HepG2 (cell line): ENCODE measurements at regions not wholly inside any gene's neighbourhood (a gene's known extent, or its start where the extent isn't known, plus 50 kb on each side); places are given as distances from the start of the nearest gene placed in this dataset.

Source experiments
- ATAC-seq: fragments of 200-7000 bp; cut with Tn5 transposase; 3 replicates; pipeline ENCODE4 v1.9.1; 2020; ENCODE audit warnings: mild to moderate bottlenecking, moderate library complexity
- BruUV-seq: library from RNA; stranded (reverse); fragments of 400-500 nt; replicated peaks from 2 replicates; lab custom pipeline; 2021; lab: Mats Ljungman, UMichigan
- CTCF ChIA-PET: fragments of 300-600 bp; formaldehyde crosslinking; extraction: SDS; loops from one replicate; lab custom pipeline; 2021; ENCODE audit warnings: low total read pairs, inconsistent platforms, low intra/inter-chr PET ratio; lab: Yijun Ruan, JAX
- POLR2A ChIA-PET: fragments of 350-600 bp; sonication (Branson Sonifier 250); formaldehyde crosslinking; loops from one replicate; lab custom pipeline; 2020; ENCODE audit warnings: antibody characterized with exemption, inconsistent platforms; lab: Yijun Ruan, JAX
- DNase-seq: peaks from one replicate; pipeline ENCODE4 v3.0.0-alpha.2; 2015; ENCODE audit warnings: low spot score
- FAIRE-seq: peaks from 3 replicates; lab custom pipeline; 2011; peaks lifted over from hg19 to GRCh38; lab: Jason Lieb, UNC
- H2AFZ ChIP-seq: one replicate; pipeline ENCODE4 v1.6.1; 2011; ENCODE audit warnings: low read length, inconsistent platforms
- H3K27ac ChIP-seq: fragments of 300-600 bp; 3 replicates; pipeline ENCODE4 v1.8.0; 2011; ENCODE audit warnings: mixed run types, mild to moderate bottlenecking, mixed read lengths, low read length, inconsistent platforms; ENCODE audit not compliant: insufficient read depth; ENCODE audit errors: extremely low read length
- H3K27me3 ChIP-seq, 2 experiments: fragments of 200-600 bp in 1 of 2; 2 replicates in 1 of 2; 3 replicates in 1 of 2; pipeline versions ENCODE4 v1.6.0 to v1.8.0; 2011; ENCODE audit warnings: low read length in 2 of 2, mild to moderate bottlenecking in 2 of 2, moderate library complexity in 2 of 2, inconsistent platforms in 1 of 2; ENCODE audit not compliant: insufficient read depth in 2 of 2, control insufficient read depth in 1 of 2
- H3K36me3 ChIP-seq, 2 experiments: fragments of 200-600 bp in 1 of 2; replicated peaks in 1 of 2; 2 replicates in 1 of 2; 3 replicates in 1 of 2; pipeline versions ENCODE4 v1.5.1 to v1.8.0; 2011; ENCODE audit warnings: low read length in 2 of 2, inconsistent platforms in 1 of 2; ENCODE audit not compliant: insufficient read depth in 2 of 2, control insufficient read depth in 1 of 2
- H3K4me1 ChIP-seq: 2 replicates; pipeline ENCODE4 v1.5.1; 2012; ENCODE audit warnings: low read length, inconsistent platforms; ENCODE audit not compliant: insufficient read depth
- H3K4me2 ChIP-seq: 2 replicates; pipeline ENCODE4 v1.6.0; 2011; ENCODE audit warnings: low read depth, low read length, inconsistent platforms
- H3K4me3 ChIP-seq, 3 experiments: fragments of 200-600 bp in 1 of 3; sonication (generic), shearing (Covaris generic) in 1 of 3; replicated peaks in 1 of 3; 2 replicates each; pipeline ENCODE4 v1.5.1; 2011 to 2016; ENCODE audit warnings: low read length in 3 of 3, inconsistent platforms in 2 of 3, low read depth in 2 of 3, mild to moderate bottlenecking in 2 of 3, control low read depth in 1 of 3, mixed read lengths in 1 of 3; ENCODE audit not compliant: insufficient read depth in 1 of 3
- H3K79me2 ChIP-seq: one replicate; pipeline ENCODE4 v1.6.1; 2011; ENCODE audit warnings: low read length, inconsistent platforms; ENCODE audit not compliant: insufficient read depth
- H3K9ac ChIP-seq: 2 replicates; pipeline ENCODE4 v1.6.0; 2011; ENCODE audit warnings: mild to moderate bottlenecking, low read depth, low read length, inconsistent platforms; ENCODE audit not compliant: insufficient read depth
- H3K9me3 ChIP-seq: 2 replicates; pipeline ENCODE4 v1.5.1; 2012; ENCODE audit warnings: mild to moderate bottlenecking, low read length
- H4K20me1 ChIP-seq: 2 replicates; pipeline ENCODE4 v1.6.0; 2011; ENCODE audit warnings: inconsistent platforms, mild to moderate bottlenecking, low read length, moderate library complexity; ENCODE audit not compliant: insufficient read depth
- ARNTL ChIP-seq: sonication (generic); formaldehyde crosslinking; IDR thresholded peaks from 2 replicates; pipeline ENCODE4 v1.4.0; 2020; ENCODE audit warnings: mild to moderate bottlenecking, missing genetic modification reagents
- KDM2A ChIP-seq: sonication (generic); formaldehyde crosslinking; IDR thresholded peaks from 2 replicates; pipeline ENCODE4 v1.4.0; 2020; ENCODE audit warnings: low read depth, missing genetic modification reagents, borderline replicate concordance
- PCBP2 ChIP-seq: fragments of 200-400 bp; formaldehyde crosslinking; optimal IDR thresholded peaks from 2 replicates; pipeline ENCODE3; 2018; ENCODE audit warnings: low read length, low read depth; ENCODE audit not compliant: poor library complexity, severe bottlenecking
- PHF21A ChIP-seq: sonication (generic); formaldehyde crosslinking; IDR thresholded peaks from 2 replicates; pipeline ENCODE4 v1.5.0; 2020; ENCODE audit warnings: mild to moderate bottlenecking, missing genetic modification reagents
- RBM22 ChIP-seq: fragments of 200-400 bp; formaldehyde crosslinking; optimal IDR thresholded peaks from 2 replicates; pipeline ENCODE3; 2017; ENCODE audit warnings: mild to moderate bottlenecking, low read length, moderate library complexity
- SOX5 ChIP-seq: IDR thresholded peaks from 2 replicates; pipeline ENCODE4 v1.6.1; 2016; ENCODE audit warnings: borderline replicate concordance
- TP53 ChIP-seq: sonication (generic); formaldehyde crosslinking; conservative IDR thresholded peaks from 2 replicates; pipeline ENCODE4 v1.4.0; 2020; ENCODE audit warnings: missing genetic modification reagents
- U2AF1 ChIP-seq: fragments of 200-400 bp; formaldehyde crosslinking; optimal IDR thresholded peaks from 2 replicates; pipeline ENCODE3; 2017; ENCODE audit warnings: mild to moderate bottlenecking, low read depth, low read length
- ZC3H13 ChIP-seq: sonication (generic); formaldehyde crosslinking; IDR thresholded peaks from 2 replicates; pipeline ENCODE4 v1.8.1; 2023; ENCODE audit warnings: mild to moderate bottlenecking, missing genetic modification reagents, moderate library complexity
- ZNF101 ChIP-seq: sonication (generic); formaldehyde crosslinking; IDR thresholded peaks from 2 replicates; pipeline ENCODE4 v1.4.0; 2020; ENCODE audit warnings: mild to moderate bottlenecking, low read depth, missing genetic modification reagents, borderline replicate concordance
- ZNF317 ChIP-seq: sonication (generic); formaldehyde crosslinking; IDR thresholded peaks from 2 replicates; pipeline ENCODE4 v1.5.0; 2020; ENCODE audit warnings: mild to moderate bottlenecking, missing genetic modification reagents
- ZNF562 ChIP-seq: sonication (generic); formaldehyde crosslinking; IDR thresholded peaks from 2 replicates; pipeline ENCODE4 v1.8.0; 2022; ENCODE audit warnings: missing genetic modification reagents, borderline replicate concordance
- WGBS: methylation state at CpG from one replicate; pipeline ENCODE4 v1.1.6; 2017; ENCODE audit warnings: low lambda C conversion rate; 5-methylcytosine and 5-hydroxymethylcytosine counted together
- in situ Hi-C: cut with HindIII; loops from 2 replicates; pipeline ENCODE4 v1.10.0; 2017; ENCODE audit warnings: low pct_unique_long_range_greater_than_20kb; ENCODE audit not compliant: extremely low pct_ligation_motif_present
- intact Hi-C: fragments of 100-400 bp; cut with micrococcal nuclease; formaldehyde crosslinking; loops from one replicate; pipeline ENCODE4 v1.10.0; 2022; ENCODE audit not compliant: unreplicated experiment
- TF ChIP-seq, protein P1 (sequence below): sonication (generic); formaldehyde crosslinking; IDR thresholded peaks from 2 replicates; pipeline ENCODE4 v1.4.0; 2020; ENCODE audit warnings: missing genetic modification reagents, borderline replicate concordance
- TF ChIP-seq, protein P2 (sequence below): sonication (generic); formaldehyde crosslinking; IDR thresholded peaks from 2 replicates; pipeline ENCODE4 v1.5.0; 2020; ENCODE audit warnings: mild to moderate bottlenecking, missing genetic modification reagents, borderline replicate concordance
- TF ChIP-seq, protein P3 (sequence below): sonication (generic); formaldehyde crosslinking; IDR thresholded peaks from 2 replicates; pipeline ENCODE4 v1.9.0; 2021; ENCODE audit warnings: missing genetic modification reagents, borderline replicate concordance
- TF ChIP-seq, protein P4 (sequence below): sonication (generic); formaldehyde crosslinking; IDR thresholded peaks from 2 replicates; pipeline ENCODE4 v1.5.0; 2020; ENCODE audit warnings: missing genetic modification reagents

DNA sequence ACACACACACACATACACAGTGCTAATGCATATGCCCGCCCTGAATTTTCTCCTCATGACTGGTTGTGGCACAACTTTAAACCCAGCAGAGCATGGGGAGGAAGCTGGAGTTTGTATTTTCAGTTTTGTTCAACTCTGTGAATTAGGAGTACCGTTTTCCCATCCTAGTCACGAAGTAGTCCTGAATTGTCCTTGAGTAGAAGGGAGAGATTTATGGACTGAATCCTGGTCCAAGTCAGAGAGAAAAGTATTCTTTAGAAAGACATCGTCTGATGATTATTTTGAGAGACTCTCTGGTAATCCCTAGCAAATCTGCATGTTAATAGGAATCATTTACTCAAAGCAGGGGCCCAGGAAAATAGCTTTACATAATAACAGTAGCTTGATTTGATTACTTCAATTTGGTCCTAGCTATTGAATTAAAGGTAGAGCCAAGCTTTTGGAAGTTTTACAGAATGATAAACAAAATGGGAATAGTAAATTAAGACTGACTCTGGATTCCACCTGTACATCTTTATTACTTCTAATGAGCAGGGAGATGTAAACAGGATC is 60.5 kb upstream of the OLIG2 start (continued):
- TF ChIP-seq, protein P1, sequence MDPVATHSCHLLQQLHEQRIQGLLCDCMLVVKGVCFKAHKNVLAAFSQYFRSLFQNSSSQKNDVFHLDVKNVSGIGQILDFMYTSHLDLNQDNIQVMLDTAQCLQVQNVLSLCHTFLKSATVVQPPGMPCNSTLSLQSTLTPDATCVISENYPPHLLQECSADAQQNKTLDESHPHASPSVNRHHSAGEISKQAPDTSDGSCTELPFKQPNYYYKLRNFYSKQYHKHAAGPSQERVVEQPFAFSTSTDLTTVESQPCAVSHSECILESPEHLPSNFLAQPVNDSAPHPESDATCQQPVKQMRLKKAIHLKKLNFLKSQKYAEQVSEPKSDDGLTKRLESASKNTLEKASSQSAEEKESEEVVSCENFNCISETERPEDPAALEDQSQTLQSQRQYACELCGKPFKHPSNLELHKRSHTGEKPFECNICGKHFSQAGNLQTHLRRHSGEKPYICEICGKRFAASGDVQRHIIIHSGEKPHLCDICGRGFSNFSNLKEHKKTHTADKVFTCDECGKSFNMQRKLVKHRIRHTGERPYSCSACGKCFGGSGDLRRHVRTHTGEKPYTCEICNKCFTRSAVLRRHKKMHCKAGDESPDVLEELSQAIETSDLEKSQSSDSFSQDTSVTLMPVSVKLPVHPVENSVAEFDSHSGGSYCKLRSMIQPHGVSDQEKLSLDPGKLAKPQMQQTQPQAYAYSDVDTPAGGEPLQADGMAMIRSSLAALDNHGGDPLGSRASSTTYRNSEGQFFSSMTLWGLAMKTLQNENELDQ: no peak
- no peak for TF ChIP-seq ARNTL (CRISPR knock-in tag)
- TF ChIP-seq, protein P2, sequence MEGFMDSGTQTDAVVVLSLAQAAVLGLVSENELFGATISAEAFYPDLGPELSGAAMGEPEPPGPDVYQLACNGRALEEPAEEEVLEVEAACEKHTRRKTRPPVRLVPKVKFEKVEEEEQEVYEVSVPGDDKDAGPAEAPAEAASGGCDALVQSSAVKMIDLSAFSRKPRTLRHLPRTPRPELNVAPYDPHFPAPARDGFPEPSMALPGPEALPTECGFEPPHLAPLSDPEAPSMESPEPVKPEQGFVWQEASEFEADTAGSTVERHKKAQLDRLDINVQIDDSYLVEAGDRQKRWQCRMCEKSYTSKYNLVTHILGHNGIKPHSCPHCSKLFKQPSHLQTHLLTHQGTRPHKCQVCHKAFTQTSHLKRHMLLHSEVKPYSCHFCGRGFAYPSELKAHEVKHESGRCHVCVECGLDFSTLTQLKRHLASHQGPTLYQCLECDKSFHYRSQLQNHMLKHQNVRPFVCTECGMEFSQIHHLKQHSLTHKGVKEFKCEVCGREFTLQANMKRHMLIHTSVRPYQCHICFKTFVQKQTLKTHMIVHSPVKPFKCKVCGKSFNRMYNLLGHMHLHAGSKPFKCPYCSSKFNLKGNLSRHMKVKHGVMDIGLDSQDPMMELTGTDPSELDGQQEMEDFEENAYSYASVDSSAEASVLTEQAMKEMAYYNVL (CRISPR knock-in tag): no peak

DNA sequence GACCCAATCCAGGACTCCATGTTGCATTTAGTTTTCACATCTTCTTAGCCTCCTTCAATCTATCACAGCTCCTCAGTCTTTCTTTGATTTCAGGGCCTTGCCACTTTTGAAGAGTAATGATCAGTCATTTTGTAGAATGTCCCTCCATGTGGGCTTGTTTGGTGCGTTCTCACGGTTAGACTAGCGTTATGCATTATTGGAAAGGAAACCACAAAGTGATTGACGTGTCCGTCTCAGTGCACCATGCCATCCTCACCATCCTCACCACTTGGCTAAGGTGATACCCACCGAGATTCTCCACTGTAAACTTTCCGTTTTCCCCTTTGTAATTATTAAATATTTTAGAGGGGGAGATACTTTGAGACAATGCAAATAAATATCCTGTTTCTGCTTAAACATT is 59.6 kb upstream of the OLIG2 start:
- peaks cover 0 to 7% of the 10 kb centered on the region in 2 experiments; a peak in 2 of 5 replicates for H3K27me3 ChIP-seq
- CTCF ChIA-PET: no interaction called here
- H3K4me3 ChIP-seq: no peak overlapping the region
- no peak overlapping the region for H3K9ac ChIP-seq
- H3K4me2 ChIP-seq: no peak overlapping the region
- no peaks in the 10 kb centered on the region for H3K9me3 ChIP-seq
- WGBS: 2% methylated on average over 7 of the region's 7 CpGs
- DNase-seq (no peak), ATAC-seq (no peak), FAIRE-seq (no peak)
- in situ Hi-C loops (no loop called here), intact Hi-C loops (no loop called here)
- POLR2A ChIA-PET: no interaction called here
- no peaks in the 10 kb centered on the region for H3K79me2 ChIP-seq
- H3K27ac ChIP-seq: no peak overlapping the region
- no TSS peak for BruUV-seq
- H3K36me3 ChIP-seq: no peaks in the 10 kb centered on the region
- H3K4me1 ChIP-seq: no peaks in the 10 kb centered on the region
- H4K20me1 ChIP-seq: no peaks in the 10 kb centered on the region
- H2AFZ ChIP-seq: no peak overlapping the region
- no peak for TF ChIP-seq ZNF562 (CRISPR knock-in tag)
- no peak for TF ChIP-seq TP53 (CRISPR knock-in tag)
- no peak for TF ChIP-seq U2AF1
- TF ChIP-seq, protein P3, sequence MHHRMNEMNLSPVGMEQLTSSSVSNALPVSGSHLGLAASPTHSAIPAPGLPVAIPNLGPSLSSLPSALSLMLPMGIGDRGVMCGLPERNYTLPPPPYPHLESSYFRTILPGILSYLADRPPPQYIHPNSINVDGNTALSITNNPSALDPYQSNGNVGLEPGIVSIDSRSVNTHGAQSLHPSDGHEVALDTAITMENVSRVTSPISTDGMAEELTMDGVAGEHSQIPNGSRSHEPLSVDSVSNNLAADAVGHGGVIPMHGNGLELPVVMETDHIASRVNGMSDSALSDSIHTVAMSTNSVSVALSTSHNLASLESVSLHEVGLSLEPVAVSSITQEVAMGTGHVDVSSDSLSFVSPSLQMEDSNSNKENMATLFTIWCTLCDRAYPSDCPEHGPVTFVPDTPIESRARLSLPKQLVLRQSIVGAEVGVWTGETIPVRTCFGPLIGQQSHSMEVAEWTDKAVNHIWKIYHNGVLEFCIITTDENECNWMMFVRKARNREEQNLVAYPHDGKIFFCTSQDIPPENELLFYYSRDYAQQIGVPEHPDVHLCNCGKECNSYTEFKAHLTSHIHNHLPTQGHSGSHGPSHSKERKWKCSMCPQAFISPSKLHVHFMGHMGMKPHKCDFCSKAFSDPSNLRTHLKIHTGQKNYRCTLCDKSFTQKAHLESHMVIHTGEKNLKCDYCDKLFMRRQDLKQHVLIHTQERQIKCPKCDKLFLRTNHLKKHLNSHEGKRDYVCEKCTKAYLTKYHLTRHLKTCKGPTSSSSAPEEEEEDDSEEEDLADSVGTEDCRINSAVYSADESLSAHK: no peak
- no peak for TF ChIP-seq RBM22
- TF ChIP-seq PHF21A (CRISPR knock-in tag): no peak
- no peak for TF ChIP-seq ZNF101 (CRISPR knock-in tag)
- TF ChIP-seq SOX5 (CRISPR knock-in tag): no peak
- TF ChIP-seq, protein P4, sequence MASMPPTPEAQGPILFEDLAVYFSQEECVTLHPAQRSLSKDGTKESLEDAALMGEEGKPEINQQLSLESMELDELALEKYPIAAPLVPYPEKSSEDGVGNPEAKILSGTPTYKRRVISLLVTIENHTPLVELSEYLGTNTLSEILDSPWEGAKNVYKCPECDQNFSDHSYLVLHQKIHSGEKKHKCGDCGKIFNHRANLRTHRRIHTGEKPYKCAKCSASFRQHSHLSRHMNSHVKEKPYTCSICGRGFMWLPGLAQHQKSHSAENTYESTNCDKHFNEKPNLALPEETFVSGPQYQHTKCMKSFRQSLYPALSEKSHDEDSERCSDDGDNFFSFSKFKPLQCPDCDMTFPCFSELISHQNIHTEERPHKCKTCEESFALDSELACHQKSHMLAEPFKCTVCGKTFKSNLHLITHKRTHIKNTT (CRISPR knock-in tag): no peak
- no peak for TF ChIP-seq KDM2A (CRISPR knock-in tag)
- no peak for TF ChIP-seq ZNF317 (CRISPR knock-in tag)
- TF ChIP-seq PCBP2: no peak
- TF ChIP-seq ZC3H13 (CRISPR knock-in tag): no peak
